Epithelial cell of esophagus (primary cell): ENCODE measurements at regions not wholly inside any gene's neighbourhood (a gene's known extent, or its start where the extent isn't known, plus 50 kb on each side); places are given as distances from the start of the nearest gene placed in this dataset.

Experiments
- DNase-seq: peaks from one replicate; pipeline ENCODE4 v3.0.0; 2010; ENCODE audit warnings: low read depth
- H3K4me3 ChIP-seq: 2 replicates; pipeline ENCODE4 v1.5.1; 2011; ENCODE audit warnings: mild to moderate bottlenecking, low read length, control low read depth
- TF ChIP-seq, protein P1 (sequence below): IDR thresholded peaks from 2 replicates; pipeline ENCODE4 v1.5.1; 2011; ENCODE audit warnings: low read depth, mild to moderate bottlenecking, low read length, control low read depth, inconsistent platforms; ENCODE audit not compliant: insufficient read depth; ENCODE audit errors: missing control alignments

DNA sequence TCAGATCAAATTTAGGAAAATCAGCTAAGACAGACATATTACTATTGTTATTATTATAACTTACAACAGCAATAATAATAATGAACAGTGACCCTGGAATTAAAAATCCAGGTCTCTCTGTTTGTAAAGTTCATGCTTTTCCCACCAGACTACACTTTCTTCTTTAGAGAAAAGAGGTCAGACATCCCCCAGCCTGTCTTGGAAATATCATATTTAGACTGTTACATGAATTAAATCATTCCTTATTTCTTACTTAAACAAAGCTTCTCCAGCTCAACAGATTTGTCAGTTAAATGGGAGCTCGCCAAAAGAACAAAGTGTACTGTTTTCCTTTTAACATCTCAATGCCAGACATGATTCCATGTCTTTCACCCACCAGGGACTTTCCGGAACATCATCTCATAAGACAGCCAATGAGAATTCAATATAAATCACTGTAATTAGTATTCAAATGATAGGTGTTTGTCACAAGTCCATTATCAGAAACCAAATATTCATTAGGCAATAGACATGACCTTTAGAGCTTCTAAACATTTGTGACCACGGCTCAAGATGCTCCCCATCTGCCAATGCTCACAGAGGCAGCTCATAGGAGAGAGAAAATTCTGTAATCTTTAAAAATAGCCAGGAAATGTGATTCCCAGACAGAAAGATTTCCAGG, 351.9 kb downstream of the ENC1 start:
- TF ChIP-seq, protein P1, sequence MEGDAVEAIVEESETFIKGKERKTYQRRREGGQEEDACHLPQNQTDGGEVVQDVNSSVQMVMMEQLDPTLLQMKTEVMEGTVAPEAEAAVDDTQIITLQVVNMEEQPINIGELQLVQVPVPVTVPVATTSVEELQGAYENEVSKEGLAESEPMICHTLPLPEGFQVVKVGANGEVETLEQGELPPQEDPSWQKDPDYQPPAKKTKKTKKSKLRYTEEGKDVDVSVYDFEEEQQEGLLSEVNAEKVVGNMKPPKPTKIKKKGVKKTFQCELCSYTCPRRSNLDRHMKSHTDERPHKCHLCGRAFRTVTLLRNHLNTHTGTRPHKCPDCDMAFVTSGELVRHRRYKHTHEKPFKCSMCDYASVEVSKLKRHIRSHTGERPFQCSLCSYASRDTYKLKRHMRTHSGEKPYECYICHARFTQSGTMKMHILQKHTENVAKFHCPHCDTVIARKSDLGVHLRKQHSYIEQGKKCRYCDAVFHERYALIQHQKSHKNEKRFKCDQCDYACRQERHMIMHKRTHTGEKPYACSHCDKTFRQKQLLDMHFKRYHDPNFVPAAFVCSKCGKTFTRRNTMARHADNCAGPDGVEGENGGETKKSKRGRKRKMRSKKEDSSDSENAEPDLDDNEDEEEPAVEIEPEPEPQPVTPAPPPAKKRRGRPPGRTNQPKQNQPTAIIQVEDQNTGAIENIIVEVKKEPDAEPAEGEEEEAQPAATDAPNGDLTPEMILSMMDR: no peak
- H3K4me3 ChIP-seq: no peak overlapping the region
- DNase-seq: no peak

GRCh38 chr5:74288038-74288437, 352.5 kb downstream of the ENC1 start:
- no peak for DNase-seq
- TF ChIP-seq, protein P1: no peak
- H3K4me3 ChIP-seq: no peak overlapping the region

DNA sequence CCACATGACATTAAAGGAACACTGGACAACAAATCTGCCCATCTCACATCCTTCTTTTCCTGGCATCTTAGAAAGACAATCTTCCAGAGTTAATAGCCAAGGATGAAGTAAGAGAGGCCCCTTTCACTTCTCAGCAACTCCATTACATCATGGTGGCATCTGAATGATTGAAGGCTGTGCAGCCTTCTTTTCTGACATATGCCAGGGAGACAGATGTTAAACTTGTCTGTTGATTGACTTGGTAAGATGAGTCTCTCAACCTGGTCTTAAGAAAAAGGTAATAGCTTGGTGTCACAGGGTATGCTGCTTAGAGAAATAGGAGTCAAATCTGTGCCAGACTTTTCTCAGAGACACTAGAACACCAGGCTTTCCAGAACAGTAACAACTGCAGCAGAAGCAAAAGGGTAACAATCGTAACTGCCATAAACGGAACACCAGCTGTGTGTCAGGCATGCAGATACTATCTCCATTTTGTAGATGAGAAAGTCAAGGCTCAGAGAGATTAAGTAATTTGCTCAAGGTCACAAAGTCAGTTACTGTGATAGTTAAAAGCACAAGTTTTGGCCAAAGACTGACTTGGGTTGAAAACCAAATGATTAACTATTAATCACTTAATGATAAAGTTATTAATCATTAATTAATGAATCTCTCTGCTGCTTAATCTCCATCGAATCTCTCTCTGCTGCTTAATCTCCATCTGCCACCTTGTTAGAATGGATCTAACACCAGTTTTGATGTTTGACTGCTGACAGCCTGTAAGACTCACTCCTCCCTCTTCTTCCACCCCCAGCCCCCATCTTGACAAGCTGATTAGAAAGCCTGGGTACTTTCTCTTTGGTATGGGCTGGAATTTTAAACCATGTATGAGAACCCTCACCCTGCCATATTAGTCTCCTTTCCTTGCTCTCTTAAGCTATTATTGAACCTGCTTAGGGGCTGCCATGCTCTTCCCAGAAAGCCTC, 353.5 kb downstream of the ENC1 start:
- no peak for DNase-seq
- H3K4me3 ChIP-seq: no peak overlapping the region
- TF ChIP-seq, protein P1: no peak

DNA sequence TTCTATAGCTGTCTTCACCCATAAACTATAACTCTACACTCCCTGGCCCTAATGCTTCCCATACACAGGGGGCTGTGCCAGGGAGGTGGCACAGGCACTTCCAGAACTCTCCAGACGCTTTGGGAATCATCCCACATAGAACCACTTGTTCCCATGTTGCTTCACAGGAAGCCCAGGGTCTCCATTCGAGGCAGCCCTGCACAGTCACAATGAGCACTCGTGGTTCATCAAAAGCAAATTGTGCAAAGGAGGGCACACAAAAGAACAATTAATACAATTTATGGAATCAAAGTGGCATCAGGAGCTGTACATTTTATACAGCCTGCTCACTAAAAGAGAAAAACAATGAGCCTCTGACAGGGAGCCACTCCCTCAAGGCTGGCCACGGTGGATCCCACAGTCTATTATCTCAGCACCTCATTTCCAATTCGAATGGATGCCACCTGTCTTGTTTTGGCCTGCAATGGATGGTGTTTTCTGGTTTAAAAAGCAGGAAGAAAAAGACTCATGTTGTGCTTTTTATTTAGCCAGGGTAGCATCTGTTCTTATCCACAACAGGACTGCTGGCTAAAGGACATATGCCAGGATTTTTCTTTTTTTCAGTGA, 354.8 kb downstream of the ENC1 start:
- no peak overlapping the region for H3K4me3 ChIP-seq
- no peak for DNase-seq
- TF ChIP-seq, protein P1: no peak

DNA sequence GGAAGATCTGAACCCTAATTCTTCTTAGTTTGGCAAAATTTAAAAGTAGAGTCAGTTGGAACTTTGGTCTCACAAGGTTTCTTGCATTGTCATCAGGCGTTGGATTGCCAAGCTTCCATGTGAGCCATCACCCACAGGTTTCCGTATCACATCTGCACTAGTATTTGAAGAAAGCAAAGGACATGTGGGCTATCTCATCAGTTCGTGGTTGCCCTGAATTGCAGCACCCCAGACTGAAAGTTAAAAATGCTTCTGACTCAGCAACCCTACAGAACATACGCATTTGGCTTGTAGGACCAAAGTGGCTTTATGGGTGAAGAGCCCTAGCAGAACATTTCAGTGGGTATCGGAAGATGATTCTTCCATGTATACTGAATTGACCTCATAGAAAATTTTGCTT, 358.0 kb downstream of the ENC1 start:
- DNase-seq: no peak
- TF ChIP-seq, protein P1: no peak
- H3K4me3 ChIP-seq: no peak overlapping the region

- no peak overlapping the region for H3K4me3 ChIP-seq
- DNase-seq: peak; percentile 14
- TF ChIP-seq, protein P1: no peak
Measured at GRCh38 chr5:74281166-74281565, 359.4 kb downstream of the ENC1 start.
